ENCODE measurements at regions not wholly inside any gene's neighbourhood (a gene's known extent, or its start where the extent isn't known, plus 50 kb on each side); places are given as distances from the start of the nearest gene placed in this dataset.

GRCh38 chr10:78584681-78585080 lies 484.1 kb upstream of the ZMIZ1 start:
- H4K20me1 ChIP-seq (ENCODE audit: insufficient read depth): no peaks in the 10 kb centered on the region
- ChIA-PET POLR2A (no interaction called here), RAD21 (ENCODE audit: low non-redundant PET in 1 of 2, low total read pairs in 2 of 2, uncharacterized antibody in 2 of 2, unreplicated experiment in 2 of 2) (no interaction called here), CTCF (no interaction called here)
- no peak overlapping the region for H3K27ac ChIP-seq (ENCODE audit: low read depth, low read length)
- intact Hi-C loops (cut with micrococcal nuclease): no loop called here
- no peak overlapping the region for H2AFZ ChIP-seq (ENCODE audit: low read depth, low read length, poor library complexity, severe bottlenecking)
- H3K36me3 ChIP-seq (ENCODE audit: control insufficient read depth in 1 of 2, insufficient read depth in 2 of 2, low read length in 2 of 2): no peaks in the 10 kb centered on the region
- peaks cover 6% of the 10 kb centered on the region; the same call in 1 of the 2 replicates for H3K27me3 ChIP-seq (ENCODE audit: insufficient read depth, low read length)
- DNase-seq (ENCODE audit: low read depth, low spot score) (no peak), ATAC-seq (no peak)
- no peaks in the 10 kb centered on the region for H3K9me2 ChIP-seq (ENCODE audit: insufficient read depth)
- H3K4me2 ChIP-seq (ENCODE audit: low read length): no peak overlapping the region
- no peaks in the 10 kb centered on the region for H3K9me3 ChIP-seq (ENCODE audit: control insufficient read depth in 1 of 2, insufficient read depth in 1 of 2, low read depth in 1 of 2, low read length in 2 of 2)
- no peaks in the 10 kb centered on the region for H3K4me1 ChIP-seq (ENCODE audit: control insufficient read depth in 1 of 2, insufficient read depth in 2 of 2, low read length in 2 of 2)
- H3K79me2 ChIP-seq (ENCODE audit: insufficient read depth, low read length): no peaks in the 10 kb centered on the region
- TF ChIP-seq TCF7L2 (IDR thresholded peaks at IDR 0.05; ENCODE audit: borderline replicate concordance, extremely low read depth, insufficient read depth, insufficient read length) (no peak), CEBPB (IDR thresholded peaks at IDR 0.05; ENCODE audit: low read depth) (no peak), JUND (IDR thresholded peaks at IDR 0.05) (no peak), SIN3A (IDR thresholded peaks at IDR 0.05; ENCODE audit: low read depth) (no peak), EGR1 (IDR thresholded peaks at IDR 0.05; ENCODE audit: low read depth) (no peak), POLR2A (IDR thresholded peaks at IDR 0.05; ENCODE audit: borderline replicate concordance, extremely low read depth, insufficient read depth, insufficient read length) (no peak), SP1 (IDR thresholded peaks at IDR 0.05; ENCODE audit: low read depth) (no peak), ZBTB33 (IDR thresholded peaks at IDR 0.05; ENCODE audit: extremely low read depth, insufficient replicate concordance, low read length) (no peak), ZNF274 (IDR thresholded peaks at IDR 0.05; ENCODE audit: low read depth, low read length) (no peak)
- no peak overlapping the region for H3K9ac ChIP-seq (ENCODE audit: low read length)
- H3K4me3 ChIP-seq (replicated peaks in 1 of 2; ENCODE audit: low read depth in 1 of 2, low read length in 2 of 2): no peak overlapping the region
- BruUV-seq (replicated peaks): no TSS peak

- no peak overlapping the region for H2AFZ ChIP-seq (ENCODE audit: low read depth, low read length, poor library complexity, severe bottlenecking)
- no peak overlapping the region for H3K4me2 ChIP-seq (ENCODE audit: low read length)
- H3K9ac ChIP-seq (ENCODE audit: low read length): no peak overlapping the region
- TF ChIP-seq CTCF (IDR thresholded peaks at IDR 0.05 in 2 of 3, conservative IDR thresholded peaks at IDR 0.05 in 1 of 3; ENCODE audit: borderline replicate concordance in 1 of 3, insufficient read depth in 1 of 3, low read depth in 2 of 3, low read length in 2 of 3) (no peak), EZH2 (IDR thresholded peaks at IDR 0.05) (no peak), ELF1 (IDR thresholded peaks at IDR 0.05; ENCODE audit: borderline replicate concordance, low read depth) (no peak)
- no peaks in the 10 kb centered on the region for H3K79me2 ChIP-seq (ENCODE audit: insufficient read depth, low read length)
- H3K4me3 ChIP-seq (replicated peaks in 1 of 2; ENCODE audit: low read depth in 1 of 2, low read length in 2 of 2): no peak overlapping the region
- no peaks in the 10 kb centered on the region for H3K4me1 ChIP-seq (ENCODE audit: control insufficient read depth in 1 of 2, insufficient read depth in 2 of 2, low read length in 2 of 2)
- no peaks in the 10 kb centered on the region for H4K20me1 ChIP-seq (ENCODE audit: insufficient read depth)
- no peak overlapping the region for H3K27ac ChIP-seq (ENCODE audit: low read depth, low read length)
- intact Hi-C loops (cut with micrococcal nuclease): no loop called here
- no peaks in the 10 kb centered on the region for H3K9me3 ChIP-seq (ENCODE audit: control insufficient read depth in 1 of 2, insufficient read depth in 1 of 2, low read depth in 1 of 2, low read length in 2 of 2)
- no TSS peak for BruUV-seq (replicated peaks)
- RAD21 ChIA-PET (ENCODE audit: low non-redundant PET in 1 of 2, low total read pairs in 2 of 2, uncharacterized antibody in 2 of 2, unreplicated experiment in 2 of 2): no interaction called here
- CTCF ChIA-PET: no interaction called here
- H3K9me2 ChIP-seq (ENCODE audit: insufficient read depth): no peaks in the 10 kb centered on the region
- POLR2A ChIA-PET: no interaction called here
- DNase-seq (ENCODE audit: low read depth, low spot score) (no peak), ATAC-seq (no peak)
- peaks cover 6% of the 10 kb centered on the region; the same call in 1 of the 2 replicates for H3K27me3 ChIP-seq (ENCODE audit: insufficient read depth, low read length)
- no peaks in the 10 kb centered on the region for H3K36me3 ChIP-seq (ENCODE audit: control insufficient read depth in 1 of 2, insufficient read depth in 2 of 2, low read length in 2 of 2)
These were observed 482.8 kb upstream of the ZMIZ1 start for GRCh38 chr10:78585952-78586351.

Measured in HCT116 (cell line).